K562 (cell line): ENCODE measurements at regions not wholly inside any gene's neighbourhood (a gene's known extent, or its start where the extent isn't known, plus 50 kb on each side); places are given as distances from the start of the nearest gene placed in this dataset.

ENCODE experiments used
- FOS ChIP-seq: IDR thresholded peaks from 3 replicates; pipeline ENCODE4 v1.6.1; 2011; ENCODE audit not compliant: insufficient read length; ENCODE audit errors: extremely low read depth
- HDGF ChIP-seq: fragments of 450-650 bp; IDR thresholded peaks from 2 replicates; pipeline ENCODE4 v1.6.1; 2016
- NR3C1 ChIP-seq: sonication (generic); formaldehyde crosslinking; IDR thresholded peaks from 2 replicates; pipeline ENCODE4 v1.8.1; 2022; ENCODE audit warnings: missing genetic modification reagents
- RB1 ChIP-seq: fragments of 450-650 bp; IDR thresholded peaks from 2 replicates; pipeline ENCODE4 v1.6.1; 2017; ENCODE audit warnings: low read depth, mild to moderate bottlenecking
- TFAM ChIP-seq: fragments of 250-450 bp; sonication (Bioruptor Pico); conservative IDR thresholded peaks from 2 replicates; pipeline ENCODE4 v1.5.0; 2021; ENCODE audit warnings: mild to moderate bottlenecking, moderate library complexity
- ZNF217 ChIP-seq: sonication (generic); formaldehyde crosslinking; IDR thresholded peaks from 2 replicates; pipeline ENCODE4 v1.8.0; 2022; ENCODE audit warnings: mild to moderate bottlenecking, missing genetic modification reagents

- TF ChIP-seq RB1 (no peak), NR3C1 (CRISPR knock-in tag) (no peak), FOS (no peak), ZNF217 (CRISPR knock-in tag) (no peak), HDGF (no peak), TFAM (CRISPR knock-in tag) (no peak)
Measured at GRCh38 chr6:94131271-94131670, 711.9 kb upstream of the EPHA7 start.
